PC-3 (cell line): ENCODE measurements at regions not wholly inside any gene's neighbourhood (a gene's known extent, or its start where the extent isn't known, plus 50 kb on each side); places are given as distances from the start of the nearest gene placed in this dataset.

Experiments
- ATAC-seq: fragments of 200-7000 bp; cut with Tn5 transposase; 2 replicates; pipeline ENCODE4 v1.9.1; 2020; ENCODE audit warnings: mild to moderate bottlenecking, moderate library complexity
- BruUV-seq: library from RNA; stranded (reverse); fragments of 400-500 nt; replicated peaks from 2 replicates; lab custom pipeline; 2021; lab: Mats Ljungman, UMichigan
- CTCF ChIA-PET: fragments of 300-600 bp; sonication (Branson Sonifier 250); formaldehyde crosslinking; loops from one replicate; lab custom pipeline; 2022; ENCODE audit warnings: antibody characterized with exemption; lab: Charles Lee
- POLR2A ChIA-PET: fragments of 300-600 bp; sonication (Branson Sonifier 250); formaldehyde crosslinking; loops from one replicate; lab custom pipeline; 2022; ENCODE audit warnings: antibody characterized with exemption; ENCODE audit not compliant: unreplicated experiment; lab: Charles Lee
- DNase-seq: peaks from one replicate; pipeline ENCODE4 v3.0.0-alpha.2; 2015
- H2AFZ ChIP-seq: fragments of 300-600 bp; sonication (generic); 2 replicates; pipeline ENCODE4 v1.6.0; 2016; ENCODE audit warnings: antibody characterized with exemption, low read length
- H3F3A ChIP-seq: fragments of 300-600 bp; sonication (generic); one replicate; pipeline ENCODE4 v1.6.0; 2017; ENCODE audit warnings: antibody characterized with exemption, low read length, control low read depth, mild to moderate bottlenecking; ENCODE audit not compliant: unreplicated experiment
- H3K27ac ChIP-seq: fragments of 300-600 bp; sonication (generic); 2 replicates; pipeline ENCODE4 v1.5.1; 2016; ENCODE audit warnings: mild to moderate bottlenecking, low read length
- H3K27me3 ChIP-seq: fragments of 300-600 bp; sonication (generic); 2 replicates; pipeline ENCODE4 v1.6.1; 2016; ENCODE audit warnings: low read length, mixed read lengths
- H3K36me3 ChIP-seq: fragments of 300-600 bp; sonication (generic); 2 replicates; pipeline ENCODE4 v1.6.1; 2016; ENCODE audit warnings: low read depth, mixed run types, low read length, mixed read lengths
- H3K4me1 ChIP-seq: fragments of 300-600 bp; sonication (generic); 2 replicates; pipeline ENCODE4 v1.5.1; 2016; ENCODE audit warnings: low read length; ENCODE audit not compliant: insufficient read depth
- H3K4me2 ChIP-seq: fragments of 300-600 bp; sonication (generic); 2 replicates; pipeline ENCODE4 v1.6.0; 2016; ENCODE audit warnings: low read length
- H3K4me3 ChIP-seq: fragments of 300-600 bp; sonication (generic); 2 replicates; pipeline ENCODE4 v1.5.1; 2016; ENCODE audit warnings: mild to moderate bottlenecking, low read length, mixed read lengths
- H3K79me2 ChIP-seq: fragments of 300-600 bp; sonication (generic); 2 replicates; pipeline ENCODE4 v1.6.1; 2017; ENCODE audit warnings: low read length, mixed read lengths
- H3K9ac ChIP-seq: fragments of 300-600 bp; sonication (generic); 2 replicates; pipeline ENCODE4 v1.6.0; 2016; ENCODE audit warnings: mild to moderate bottlenecking, low read length
- H3K9me2 ChIP-seq: fragments of 300-600 bp; sonication (generic); replicated peaks from 2 replicates; pipeline ENCODE4 v1.6.1; 2016; ENCODE audit warnings: mixed run types, low read length, mixed read lengths
- H3K9me3 ChIP-seq: fragments of 300-600 bp; sonication (generic); 2 replicates; pipeline ENCODE4 v1.6.1; 2016; ENCODE audit warnings: low read length, mixed read lengths
- H4K20me1 ChIP-seq: fragments of 300-600 bp; sonication (generic); 2 replicates; pipeline ENCODE4 v1.6.1; 2016; ENCODE audit warnings: low read length, mixed read lengths
- EZH2 ChIP-seq: fragments of 300-600 bp; sonication (generic); IDR thresholded peaks from one replicate; pipeline ENCODE4 v1.6.1; 2017; ENCODE audit warnings: antibody characterized with exemption, mild to moderate bottlenecking, low read length; ENCODE audit not compliant: unreplicated experiment
- EZH2phosphoT487 ChIP-seq: fragments of 300-600 bp; sonication (generic); IDR thresholded peaks from 2 replicates; pipeline ENCODE4 v1.6.1; 2018; ENCODE audit warnings: mild to moderate bottlenecking, antibody characterized with exemption, low read length, borderline replicate concordance
- intact Hi-C: fragments of 100-400 bp; cut with micrococcal nuclease; formaldehyde crosslinking; loops from 2 replicates; pipeline ENCODE4 v1.9.0; 2023
- TF ChIP-seq, protein P1 (sequence below): fragments of 300-600 bp; sonication (generic); conservative IDR thresholded peaks from 2 replicates; pipeline ENCODE4 v1.5.1; 2017; ENCODE audit warnings: antibody characterized with exemption, low read depth, mild to moderate bottlenecking, low read length

DNA sequence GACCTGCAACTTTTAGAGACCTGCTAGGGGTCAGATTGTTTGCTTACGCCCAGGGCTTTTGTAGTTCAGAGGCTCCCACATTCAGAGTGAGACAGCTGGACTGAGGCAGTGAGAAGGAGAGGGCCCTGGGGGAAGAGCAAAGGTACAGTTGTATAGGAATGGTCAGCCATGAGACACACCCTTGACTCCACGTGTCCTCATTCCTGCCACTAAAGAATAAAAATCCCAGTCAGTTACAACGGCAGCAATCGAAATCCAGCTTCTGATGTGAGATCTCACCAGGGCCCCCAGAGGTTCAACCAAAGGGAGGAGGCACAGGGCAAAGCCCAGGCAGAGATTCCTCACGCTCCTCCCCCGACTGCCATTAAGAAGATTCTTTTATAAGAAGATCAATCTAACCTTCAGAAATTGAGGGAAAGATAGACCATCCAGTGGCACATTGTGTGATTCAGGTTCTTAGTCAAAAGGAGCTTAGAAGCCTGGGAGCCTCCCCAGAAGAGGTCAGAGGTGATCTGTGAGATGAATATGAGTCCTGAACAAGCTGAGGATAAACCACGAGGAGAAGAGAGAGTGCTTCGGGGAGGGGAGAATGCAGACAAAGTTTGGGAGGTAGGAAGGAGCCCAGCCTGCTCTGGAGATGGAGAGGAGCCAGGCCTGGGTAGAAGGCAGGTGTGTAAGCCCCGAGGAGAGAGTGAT, 317.0 kb downstream of the CYP26B1 start:
- Histone ChIP-seq H3K27me3 (0 out of 2 replicates have a peak, but pooled peaks cover 4% of the 10 kb centered on the region), H3K79me2 (no peaks in the 10 kb centered on the region), H2AFZ (no peak overlapping the region), H3K9me2 (no peaks in the 10 kb centered on the region), H3K27ac (0 out of 2 replicates have a peak overlapping the region, but pooled peaks have one; percentile 3), H3F3A (no peaks in the 10 kb centered on the region), H3K9ac (no peak overlapping the region), H3K4me1 (peaks cover 30% of the 10 kb centered on the region), H3K9me3 (no peaks in the 10 kb centered on the region), H3K36me3 (no peaks in the 10 kb centered on the region), H3K4me3 (no peak overlapping the region), H3K4me2 (peak overlapping the region; percentile 28; the same call in 1 of the 2 replicates), H4K20me1 (no peaks in the 10 kb centered on the region)
- no TSS peak for BruUV-seq
- ATAC-seq (no peak), DNase-seq (no peak)
- TF ChIP-seq, protein P1, sequence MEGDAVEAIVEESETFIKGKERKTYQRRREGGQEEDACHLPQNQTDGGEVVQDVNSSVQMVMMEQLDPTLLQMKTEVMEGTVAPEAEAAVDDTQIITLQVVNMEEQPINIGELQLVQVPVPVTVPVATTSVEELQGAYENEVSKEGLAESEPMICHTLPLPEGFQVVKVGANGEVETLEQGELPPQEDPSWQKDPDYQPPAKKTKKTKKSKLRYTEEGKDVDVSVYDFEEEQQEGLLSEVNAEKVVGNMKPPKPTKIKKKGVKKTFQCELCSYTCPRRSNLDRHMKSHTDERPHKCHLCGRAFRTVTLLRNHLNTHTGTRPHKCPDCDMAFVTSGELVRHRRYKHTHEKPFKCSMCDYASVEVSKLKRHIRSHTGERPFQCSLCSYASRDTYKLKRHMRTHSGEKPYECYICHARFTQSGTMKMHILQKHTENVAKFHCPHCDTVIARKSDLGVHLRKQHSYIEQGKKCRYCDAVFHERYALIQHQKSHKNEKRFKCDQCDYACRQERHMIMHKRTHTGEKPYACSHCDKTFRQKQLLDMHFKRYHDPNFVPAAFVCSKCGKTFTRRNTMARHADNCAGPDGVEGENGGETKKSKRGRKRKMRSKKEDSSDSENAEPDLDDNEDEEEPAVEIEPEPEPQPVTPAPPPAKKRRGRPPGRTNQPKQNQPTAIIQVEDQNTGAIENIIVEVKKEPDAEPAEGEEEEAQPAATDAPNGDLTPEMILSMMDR: no peak
- TF ChIP-seq EZH2 (no peak), EZH2phosphoT487 (no peak)
- ChIA-PET CTCF (no interaction called here), POLR2A (interaction anchor here (0.7 kb wide), 1 partner anchor 206 kb away, joined by 4 read pairs; no protein-coding TSS in a partner anchor)
- intact Hi-C loops: no loop called here

DNA sequence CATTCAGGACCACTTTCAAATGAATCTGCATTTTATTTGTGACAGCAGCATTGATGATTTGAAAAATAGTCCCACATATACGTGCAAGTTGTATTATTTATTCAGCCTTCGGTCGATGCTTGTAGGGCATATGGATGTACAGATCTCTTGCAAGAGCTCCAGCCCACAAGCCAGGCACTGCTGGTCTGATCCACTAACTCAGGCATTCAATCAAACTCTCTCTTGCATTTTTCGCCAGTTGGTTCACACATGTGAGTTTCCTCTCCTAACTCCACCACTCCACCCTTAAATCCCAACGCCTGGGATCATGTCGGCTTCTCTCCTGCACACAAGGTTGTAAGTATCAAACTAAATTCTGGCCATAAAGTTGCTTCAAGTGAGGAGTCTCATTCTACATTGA, 318.7 kb downstream of the CYP26B1 start:
- Histone ChIP-seq H3K36me3 (no peaks in the 10 kb centered on the region), H3K79me2 (no peaks in the 10 kb centered on the region), H4K20me1 (no peaks in the 10 kb centered on the region), H2AFZ (no peak overlapping the region), H3K4me1 (peaks cover 24% of the 10 kb centered on the region), H3F3A (no peaks in the 10 kb centered on the region), H3K4me2 (no peak overlapping the region), H3K27ac (no peak overlapping the region), H3K9me3 (no peaks in the 10 kb centered on the region), H3K9ac (no peak overlapping the region), H3K9me2 (no peaks in the 10 kb centered on the region), H3K27me3 (0 out of 2 replicates have a peak, but pooled peaks cover 4% of the 10 kb centered on the region), H3K4me3 (no peak overlapping the region)
- DNase-seq: no peak
- intact Hi-C loops: no loop called here
- TF ChIP-seq, protein P1: no peak
- no peak for TF ChIP-seq EZH2phosphoT487
- no peak for TF ChIP-seq EZH2
- ATAC-seq: no peak
- no TSS peak for BruUV-seq
- POLR2A ChIA-PET: no interaction called here
- CTCF ChIA-PET: no interaction called here

DNA sequence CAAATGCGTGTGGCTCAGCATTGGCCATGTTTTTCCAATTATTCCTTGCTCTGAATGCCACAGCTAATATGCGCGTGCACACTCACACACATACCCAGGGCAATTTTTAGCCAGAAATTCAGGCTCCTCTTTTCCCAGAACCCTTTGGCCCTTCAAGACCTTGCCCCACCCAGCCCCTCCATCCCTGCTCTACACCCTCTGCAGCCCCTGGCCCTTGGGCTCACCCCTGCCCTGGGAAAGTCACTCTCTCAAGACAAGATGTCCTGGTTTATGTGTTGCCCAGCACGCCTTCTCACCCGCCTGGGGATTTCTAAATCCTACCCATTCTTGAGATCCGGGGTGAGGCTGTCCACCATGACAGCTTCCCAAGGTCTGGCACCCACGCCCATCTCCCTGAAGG, 319.7 kb downstream of the CYP26B1 start:
- Histone ChIP-seq H3F3A (no peaks in the 10 kb centered on the region), H3K9me2 (no peaks in the 10 kb centered on the region), H3K9ac (no peak overlapping the region), H3K4me1 (peaks cover 21% of the 10 kb centered on the region), H3K9me3 (no peaks in the 10 kb centered on the region), H3K27me3 (0 out of 2 replicates have a peak, but pooled peaks cover 4% of the 10 kb centered on the region), H3K27ac (no peak overlapping the region), H3K36me3 (no peaks in the 10 kb centered on the region), H3K4me2 (no peak overlapping the region), H4K20me1 (no peaks in the 10 kb centered on the region), H3K4me3 (no peak overlapping the region), H2AFZ (no peak overlapping the region), H3K79me2 (no peaks in the 10 kb centered on the region)
- ChIA-PET POLR2A (no interaction called here), CTCF (no interaction called here)
- DNase-seq (no peak), ATAC-seq (no peak)
- intact Hi-C loops: no loop called here
- no peak for TF ChIP-seq EZH2phosphoT487
- TF ChIP-seq EZH2: no peak
- TF ChIP-seq, protein P1: no peak
- BruUV-seq: no TSS peak
